ENCODE measurements at regions not wholly inside any gene's neighbourhood (a gene's known extent, or its start where the extent isn't known, plus 50 kb on each side); places are given as distances from the start of the nearest gene placed in this dataset.
A peak's percentile ranks its signal among the peaks of the same experiment; 100 is the strongest.

- no peak overlapping the region for H3K4me3 ChIP-seq (ENCODE audit: low read length)
- DNase-seq (ENCODE audit: low read depth): no peak
- TF ChIP-seq CTCF (conservative IDR thresholded peaks at IDR 0.05; ENCODE audit: low read depth, low read length): no peak
These were observed 206.5 kb upstream of the BTBD3 start for GRCh38 chr20:11711214-11711613.

- no peak for DNase-seq (ENCODE audit: low read depth)
- TF ChIP-seq CTCF (conservative IDR thresholded peaks at IDR 0.05; ENCODE audit: low read depth, low read length): no peak
- H3K4me3 ChIP-seq (ENCODE audit: low read length): no peak overlapping the region
These were observed 205.0 kb upstream of the BTBD3 start for GRCh38 chr20:11712639-11713160.

- no peak for DNase-seq (ENCODE audit: low read depth)
- no peak overlapping the region for H3K4me3 ChIP-seq (ENCODE audit: low read length)
- no peak for TF ChIP-seq CTCF (conservative IDR thresholded peaks at IDR 0.05; ENCODE audit: low read depth, low read length)
These were observed 202.8 kb upstream of the BTBD3 start for GRCh38 chr20:11714886-11715285.

GRCh38 chr20:11716239-11716944 is 201.3 kb upstream of the BTBD3 start:
- TF ChIP-seq CTCF (conservative IDR thresholded peaks at IDR 0.05; ENCODE audit: low read depth, low read length): peak; percentile 68
- no peak overlapping the region for H3K4me3 ChIP-seq (ENCODE audit: low read length)
- peak; percentile 17 for DNase-seq (ENCODE audit: low read depth)

- no peak for TF ChIP-seq CTCF (conservative IDR thresholded peaks at IDR 0.05; ENCODE audit: low read depth, low read length)
- no peak overlapping the region for H3K4me3 ChIP-seq (ENCODE audit: low read length)
- DNase-seq (ENCODE audit: low read depth): no peak
These were observed 200.8 kb upstream of the BTBD3 start for GRCh38 chr20:11716945-11717248.

- no peak overlapping the region for H3K4me3 ChIP-seq (ENCODE audit: low read length)
- no peak for DNase-seq (ENCODE audit: low read depth)
- TF ChIP-seq CTCF (conservative IDR thresholded peaks at IDR 0.05; ENCODE audit: low read depth, low read length): no peak
These were observed 200.1 kb upstream of the BTBD3 start for GRCh38 chr20:11717562-11717961.

- no peak for DNase-seq (ENCODE audit: low read depth)
- no peak for TF ChIP-seq CTCF (conservative IDR thresholded peaks at IDR 0.05; ENCODE audit: low read depth, low read length)
- H3K4me3 ChIP-seq (ENCODE audit: low read length): no peak overlapping the region
These were observed 199.1 kb upstream of the BTBD3 start for GRCh38 chr20:11718474-11719094.
